Fibroblast of the aortic adventitia (primary cell): ENCODE measurements at regions not wholly inside any gene's neighbourhood (a gene's known extent, or its start where the extent isn't known, plus 50 kb on each side); places are given as distances from the start of the nearest gene placed in this dataset.

Experiments used
- DNase-seq: peaks from one replicate; pipeline ENCODE4 v3.0.0-alpha.2; 2010; ENCODE audit warnings: low read depth
- H3K4me3 ChIP-seq: 2 replicates; pipeline ENCODE4 v1.5.1; 2011; ENCODE audit warnings: low read depth, mild to moderate bottlenecking, control low read depth, low read length, moderate library complexity
- TF ChIP-seq, protein P1 (sequence below): IDR thresholded peaks from 2 replicates; pipeline ENCODE4 v1.5.1; 2011; ENCODE audit warnings: mild to moderate bottlenecking, low read length, control low read depth, inconsistent platforms; ENCODE audit not compliant: insufficient read depth

- TF ChIP-seq, protein P1, sequence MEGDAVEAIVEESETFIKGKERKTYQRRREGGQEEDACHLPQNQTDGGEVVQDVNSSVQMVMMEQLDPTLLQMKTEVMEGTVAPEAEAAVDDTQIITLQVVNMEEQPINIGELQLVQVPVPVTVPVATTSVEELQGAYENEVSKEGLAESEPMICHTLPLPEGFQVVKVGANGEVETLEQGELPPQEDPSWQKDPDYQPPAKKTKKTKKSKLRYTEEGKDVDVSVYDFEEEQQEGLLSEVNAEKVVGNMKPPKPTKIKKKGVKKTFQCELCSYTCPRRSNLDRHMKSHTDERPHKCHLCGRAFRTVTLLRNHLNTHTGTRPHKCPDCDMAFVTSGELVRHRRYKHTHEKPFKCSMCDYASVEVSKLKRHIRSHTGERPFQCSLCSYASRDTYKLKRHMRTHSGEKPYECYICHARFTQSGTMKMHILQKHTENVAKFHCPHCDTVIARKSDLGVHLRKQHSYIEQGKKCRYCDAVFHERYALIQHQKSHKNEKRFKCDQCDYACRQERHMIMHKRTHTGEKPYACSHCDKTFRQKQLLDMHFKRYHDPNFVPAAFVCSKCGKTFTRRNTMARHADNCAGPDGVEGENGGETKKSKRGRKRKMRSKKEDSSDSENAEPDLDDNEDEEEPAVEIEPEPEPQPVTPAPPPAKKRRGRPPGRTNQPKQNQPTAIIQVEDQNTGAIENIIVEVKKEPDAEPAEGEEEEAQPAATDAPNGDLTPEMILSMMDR: no peak
- H3K4me3 ChIP-seq: no peak overlapping the region
- DNase-seq: no peak
Observed at GRCh38 chr21:24730661-24731060, 876.6 kb downstream of the MRPL39 start.

- H3K4me3 ChIP-seq: no peak overlapping the region
- TF ChIP-seq, protein P1: no peak
- no peak for DNase-seq
Observed at GRCh38 chr21:24729568-24729967, 877.7 kb downstream of the MRPL39 start.

GRCh38 chr21:24727803-24728440 lies 879.4 kb downstream of the MRPL39 start:
- no peak for DNase-seq

DNA sequence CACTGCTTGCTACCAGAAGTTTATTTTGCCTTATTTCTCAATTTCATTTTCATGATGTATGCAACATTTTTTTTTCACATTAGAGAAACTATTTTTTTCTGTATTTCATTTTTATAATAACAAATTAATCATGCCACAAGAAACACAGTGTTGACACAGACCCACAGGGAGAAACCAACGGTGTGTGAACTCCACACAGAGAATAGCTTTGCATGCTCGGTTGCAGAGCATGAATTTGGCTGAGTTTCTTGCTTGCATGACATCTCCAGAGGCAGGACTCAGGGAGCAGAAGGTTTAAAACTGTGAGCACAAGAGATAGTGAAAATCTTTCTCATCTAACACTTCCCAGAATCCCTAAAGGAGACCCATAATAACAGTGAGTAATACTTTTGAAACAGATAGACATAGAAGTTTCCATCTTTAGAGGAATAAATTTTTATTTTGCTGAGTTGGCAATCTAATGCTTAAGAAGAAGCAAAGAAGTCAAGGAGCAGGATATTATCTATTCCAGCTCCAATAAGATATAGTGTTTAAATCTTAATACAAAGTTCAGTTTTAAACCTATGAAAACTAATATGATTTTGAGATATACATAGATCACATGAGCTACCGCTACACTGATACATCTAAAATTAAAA lies 890.9 kb downstream of the MRPL39 start:
- H3K4me3 ChIP-seq: no peak overlapping the region
- no peak for DNase-seq
- TF ChIP-seq, protein P1: no peak

More at GRCh38 chr21:24727803-24728440, 879.4 kb downstream of the MRPL39 start:
- no peak overlapping the region for H3K4me3 ChIP-seq
- TF ChIP-seq, protein P1: no peak

DNA sequence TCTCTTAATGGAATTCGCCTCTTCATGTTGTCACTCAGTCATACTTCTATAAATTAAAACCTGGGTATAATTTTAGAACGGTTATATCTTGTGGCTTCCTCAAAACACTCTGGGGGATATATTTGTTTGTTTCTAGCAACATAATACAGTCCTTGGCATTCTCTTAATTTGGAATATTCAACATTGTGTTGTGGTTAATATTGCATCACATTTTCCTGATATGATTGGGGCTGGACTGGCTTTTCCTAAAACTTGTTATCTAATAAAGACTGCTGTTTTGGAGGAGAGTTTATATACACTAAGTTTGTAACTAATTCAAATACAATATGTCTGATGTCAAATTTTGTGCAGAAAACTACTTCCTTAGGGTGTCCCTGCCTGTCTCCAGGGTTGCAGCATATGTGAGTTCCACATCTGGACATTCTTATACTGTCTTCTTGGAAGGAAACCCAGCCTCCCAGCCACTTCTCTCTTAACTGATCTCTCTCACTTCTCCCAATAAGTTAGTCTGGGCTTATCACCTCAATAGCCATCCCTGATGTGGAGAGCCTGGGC lies 892.6 kb downstream of the MRPL39 start:
- DNase-seq: no peak
- no peak overlapping the region for H3K4me3 ChIP-seq
- TF ChIP-seq, protein P1: no peak

GRCh38 chr21:24705201-24705600 lies 902.1 kb downstream of the MRPL39 start:
- TF ChIP-seq, protein P1: no peak
- H3K4me3 ChIP-seq: no peak overlapping the region
- no peak for DNase-seq
